ENCODE measurements at regions not wholly inside any gene's neighbourhood (a gene's known extent, or its start where the extent isn't known, plus 50 kb on each side); places are given as distances from the start of the nearest gene placed in this dataset.

GRCh38 chr13:110799246-110800236 is 86.0 kb downstream of the ING1 start:
- intact Hi-C loops (cut with micrococcal nuclease), result no loop called here
- CTCF ChIA-PET, result no interaction called here

DNA sequence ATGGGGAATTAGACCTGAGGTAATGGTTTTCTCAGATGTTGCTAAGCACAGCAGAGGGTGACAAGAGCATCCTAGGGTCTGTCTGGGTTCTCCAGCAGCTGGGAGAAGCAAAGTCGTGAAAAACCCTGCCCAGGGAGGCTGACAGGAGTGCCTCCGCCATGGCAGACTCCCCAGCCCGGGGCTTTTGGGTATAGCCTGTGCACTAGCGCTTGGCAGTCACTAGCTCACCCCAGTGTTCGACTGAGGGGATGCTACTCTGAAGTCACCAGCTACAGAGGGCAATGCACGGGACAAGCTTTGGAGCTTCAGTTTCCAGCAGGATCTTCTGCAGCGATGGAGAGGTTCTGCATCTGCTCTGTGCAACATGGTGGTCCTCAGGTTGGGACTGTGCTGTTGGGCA is 87.5 kb downstream of the ING1 start:
- Mint-ChIP-seq H3K4me3 (no peak overlapping the region), H3K36me3 (ENCODE audit: low read depth) (no peaks in the 10 kb centered on the region), H3K27me3 (peaks cover 43% of the 10 kb centered on the region), H3K27ac (no peak overlapping the region), H3K9me3 (no peaks in the 10 kb centered on the region), H3K4me1 (no peaks in the 10 kb centered on the region)
- no peak for DNase-seq
- TF ChIP-seq CTCF (IDR thresholded peaks at IDR 0.05), result no peak
- intact Hi-C loops (cut with micrococcal nuclease), result no loop called here
- ATAC-seq (ENCODE audit: low read depth), result no peak
- ChIA-PET CTCF (interaction anchor here (0.9 kb wide), 1 partner anchor 83 kb away, joined by 3 read pairs; no protein-coding TSS in a partner anchor), POLR2A (interaction anchor here (0.6 kb wide), 1 partner anchor 221 kb away, joined by 4 read pairs; no protein-coding TSS in a partner anchor)

More at GRCh38 chr13:110799246-110800236, 86.0 kb downstream of the ING1 start:
- DNase-seq, result no peak
- Mint-ChIP-seq H3K4me3 (no peak overlapping the region), H3K4me1 (no peaks in the 10 kb centered on the region), H3K36me3 (ENCODE audit: low read depth) (no peaks in the 10 kb centered on the region), H3K27ac (no peak overlapping the region), H3K9me3 (peaks cover 3% of the 10 kb centered on the region), H3K27me3 (peaks cover 37% of the 10 kb centered on the region)
- TF ChIP-seq CTCF (IDR thresholded peaks at IDR 0.05), result no peak
- POLR2A ChIA-PET, result no interaction called here
- ATAC-seq (ENCODE audit: low read depth), result no peak

DNA sequence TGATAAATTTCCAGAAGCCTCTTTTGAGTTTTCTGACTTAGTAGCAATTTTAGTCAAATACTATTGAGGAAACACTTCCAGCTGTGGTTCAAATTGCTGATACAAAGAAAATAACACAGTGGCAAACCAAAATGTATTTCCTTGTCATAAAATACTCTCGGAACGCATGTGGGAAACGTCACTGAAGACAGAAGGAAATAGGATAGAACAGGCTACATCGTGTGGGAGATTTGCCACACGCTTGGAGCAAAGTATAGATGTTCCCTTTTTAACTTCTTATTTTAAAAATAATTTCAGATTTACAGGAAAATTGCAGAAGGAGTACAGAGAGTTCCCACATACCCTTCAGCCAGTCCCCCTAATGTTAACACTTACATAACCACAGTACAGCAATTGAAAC is 88.8 kb downstream of the ING1 start:
- DNase-seq, result no peak
- Mint-ChIP-seq H3K27me3 (peaks cover 38% of the 10 kb centered on the region), H3K27ac (no peak overlapping the region), H3K4me3 (no peak overlapping the region), H3K4me1 (no peaks in the 10 kb centered on the region), H3K36me3 (ENCODE audit: low read depth) (no peaks in the 10 kb centered on the region), H3K9me3 (no peaks in the 10 kb centered on the region)
- TF ChIP-seq CTCF (IDR thresholded peaks at IDR 0.05), result no peak
- ChIA-PET CTCF (interaction anchor here (0.6 kb wide), 1 partner anchor 423 kb away, joined by 3 read pairs; no protein-coding TSS in a partner anchor), POLR2A (no interaction called here)
- no peak for ATAC-seq (ENCODE audit: low read depth)
- intact Hi-C loops (cut with micrococcal nuclease), result no loop called here

DNA sequence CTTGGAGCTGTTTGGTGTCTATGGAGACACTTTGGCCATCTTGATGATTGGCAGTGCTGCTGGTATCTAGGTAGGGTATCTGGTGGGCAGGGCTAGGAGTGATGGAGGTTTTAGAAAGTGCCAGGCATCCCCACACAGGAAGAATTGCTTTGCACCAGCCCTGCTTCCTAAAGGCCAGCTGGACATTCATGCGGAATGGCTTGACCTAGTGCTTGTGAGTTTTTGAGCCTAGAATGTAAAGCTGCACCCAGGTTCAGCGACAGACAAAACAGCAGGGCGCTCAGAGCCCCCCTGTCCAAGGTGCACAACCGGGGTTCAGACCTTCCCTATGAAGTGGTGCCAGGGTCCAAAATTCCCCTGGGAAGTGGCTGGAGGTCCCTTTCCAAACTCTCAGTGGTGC is 93.1 kb downstream of the ING1 start:
- Mint-ChIP-seq H3K9me3 (no peaks in the 10 kb centered on the region), H3K4me3 (no peak overlapping the region), H3K27me3 (peaks cover 32% of the 10 kb centered on the region), H3K27ac (no peak overlapping the region), H3K4me1 (peaks cover 3% of the 10 kb centered on the region), H3K36me3 (ENCODE audit: low read depth) (no peaks in the 10 kb centered on the region)
- ChIA-PET POLR2A (no interaction called here), CTCF (no interaction called here)
- DNase-seq, result no peak
- intact Hi-C loops (cut with micrococcal nuclease), result no loop called here
- TF ChIP-seq CTCF (IDR thresholded peaks at IDR 0.05), result no peak
- ATAC-seq (ENCODE audit: low read depth), result no peak

- Mint-ChIP-seq H3K27me3 (peaks cover 39% of the 10 kb centered on the region), H3K9me3 (no peaks in the 10 kb centered on the region), H3K27ac (no peak overlapping the region), H3K4me1 (peaks cover 6% of the 10 kb centered on the region), H3K36me3 (ENCODE audit: low read depth) (no peaks in the 10 kb centered on the region), H3K4me3 (no peak overlapping the region)
- intact Hi-C loops (cut with micrococcal nuclease), result no loop called here
- TF ChIP-seq CTCF (IDR thresholded peaks at IDR 0.05), result no peak
- ChIA-PET POLR2A (no interaction called here), CTCF (no interaction called here)
- ATAC-seq (ENCODE audit: low read depth) (no peak), DNase-seq (no peak)
Measured at GRCh38 chr13:110807546-110807945, 94.0 kb downstream of the ING1 start.

Data from activated B cell treated with CpG ODN at 0.5 μM for 24 hours (primary cell).